HL-60/S4 treated with retinoic acid at 250 ng/mL for 4 days and 3 days (cell line): ENCODE measurements at regions not wholly inside any gene's neighbourhood (a gene's known extent, or its start where the extent isn't known, plus 50 kb on each side); places are given as distances from the start of the nearest gene placed in this dataset.
"Not testable (repeated sequence)": the region's sequence is repeated elsewhere in the genome, so short reads cannot be mapped to it uniquely, and the experiment has no call there.

ENCODE experiments used
- in situ Hi-C: fragments of 300-500 bp; cut with MboI; formaldehyde crosslinking; loops from 2 replicates; pipeline ENCODE4 v1.7.0; 2022; ENCODE audit warnings: low sequenced_read_pairs

- in situ Hi-C loops: no loop called here
Observed at GRCh38 chr6:168943231-168943905, 310.3 kb downstream of the THBS2 start.

- in situ Hi-C loops: no loop called here
Observed at GRCh38 chr6:168942646-168943045, 311.0 kb downstream of the THBS2 start.

- in situ Hi-C loops: no loop called here
Observed at GRCh38 chr6:168941036-168941435, 312.6 kb downstream of the THBS2 start.

- in situ Hi-C loops: no loop called here
Observed at GRCh38 chr6:168939796-168940195, 313.9 kb downstream of the THBS2 start.

GRCh38 chr6:168939041-168939440 lies 314.6 kb downstream of the THBS2 start:
- in situ Hi-C loops: no loop called here

GRCh38 chr6:168938546-168938945 lies 315.1 kb downstream of the THBS2 start:
- in situ Hi-C loops: no loop called here

- in situ Hi-C loops: no loop called here
Observed at GRCh38 chr6:168937054-168937453, 316.6 kb downstream of the THBS2 start.

GRCh38 chr6:168935628-168936010 lies 318.0 kb downstream of the THBS2 start:
- in situ Hi-C loops: no loop called here

GRCh38 chr6:168934660-168935627 lies 318.7 kb downstream of the THBS2 start:
- in situ Hi-C loops: no loop called here

GRCh38 chr6:168932171-168932570 lies 321.5 kb downstream of the THBS2 start:
- in situ Hi-C loops: not testable (repeated sequence)

GRCh38 chr6:168931072-168931471 lies 322.6 kb downstream of the THBS2 start:
- in situ Hi-C loops: not testable (repeated sequence)

- in situ Hi-C loops: no loop called here
Observed at GRCh38 chr6:168929871-168930450, 323.7 kb downstream of the THBS2 start.

- in situ Hi-C loops: no loop called here
Observed at GRCh38 chr6:168928012-168928411, 325.6 kb downstream of the THBS2 start.

- in situ Hi-C loops: no loop called here
Observed at GRCh38 chr6:168927026-168927425, 326.6 kb downstream of the THBS2 start.

- in situ Hi-C loops: no loop called here
Observed at GRCh38 chr6:168926306-168926705, 327.3 kb downstream of the THBS2 start.

GRCh38 chr6:168925671-168926070 lies 328.0 kb downstream of the THBS2 start:
- in situ Hi-C loops: no loop called here

GRCh38 chr6:168923171-168923570 lies 330.5 kb downstream of the THBS2 start:
- in situ Hi-C loops: no loop called here

GRCh38 chr6:168922436-168922835 lies 331.2 kb downstream of the THBS2 start:
- in situ Hi-C loops: no loop called here

GRCh38 chr6:168920289-168920688 lies 333.4 kb downstream of the THBS2 start:
- in situ Hi-C loops: no loop called here

GRCh38 chr6:168919470-168920179 lies 334.0 kb downstream of the THBS2 start:
- in situ Hi-C loops: no loop called here

GRCh38 chr6:168916576-168917211 lies 337.0 kb downstream of the THBS2 start:
- in situ Hi-C loops: no loop called here
